HepG2 (cell line): ENCODE measurements at regions not wholly inside any gene's neighbourhood (a gene's known extent, or its start where the extent isn't known, plus 50 kb on each side); places are given as distances from the start of the nearest gene placed in this dataset.

Experiments
- ATAC-seq: fragments of 200-7000 bp; cut with Tn5 transposase; 3 replicates; pipeline ENCODE4 v1.9.1; 2020; ENCODE audit warnings: mild to moderate bottlenecking, moderate library complexity
- BruUV-seq: library from RNA; stranded (reverse); fragments of 400-500 nt; replicated peaks from 2 replicates; lab custom pipeline; 2021; lab: Mats Ljungman, UMichigan
- CTCF ChIA-PET: fragments of 300-600 bp; formaldehyde crosslinking; extraction: SDS; loops from one replicate; lab custom pipeline; 2021; ENCODE audit warnings: low total read pairs, inconsistent platforms, low intra/inter-chr PET ratio; lab: Yijun Ruan, JAX
- POLR2A ChIA-PET: fragments of 350-600 bp; sonication (Branson Sonifier 250); formaldehyde crosslinking; loops from one replicate; lab custom pipeline; 2020; ENCODE audit warnings: antibody characterized with exemption, inconsistent platforms; lab: Yijun Ruan, JAX
- DNase-seq: peaks from one replicate; pipeline ENCODE4 v3.0.0-alpha.2; 2015; ENCODE audit warnings: low spot score
- FAIRE-seq: peaks from 3 replicates; lab custom pipeline; 2011; peaks lifted over from hg19 to GRCh38; lab: Jason Lieb, UNC
- H2AFZ ChIP-seq: one replicate; pipeline ENCODE4 v1.6.1; 2011; ENCODE audit warnings: low read length, inconsistent platforms
- H3K27ac ChIP-seq: fragments of 300-600 bp; 3 replicates; pipeline ENCODE4 v1.8.0; 2011; ENCODE audit warnings: mixed run types, mild to moderate bottlenecking, mixed read lengths, low read length, inconsistent platforms; ENCODE audit not compliant: insufficient read depth; ENCODE audit errors: extremely low read length
- H3K27me3 ChIP-seq, 2 experiments: fragments of 200-600 bp in 1 of 2; 2 replicates in 1 of 2; 3 replicates in 1 of 2; pipeline versions ENCODE4 v1.6.0 to v1.8.0; 2011; ENCODE audit warnings: low read length in 2 of 2, mild to moderate bottlenecking in 2 of 2, moderate library complexity in 2 of 2, inconsistent platforms in 1 of 2; ENCODE audit not compliant: insufficient read depth in 2 of 2, control insufficient read depth in 1 of 2
- H3K36me3 ChIP-seq, 2 experiments: fragments of 200-600 bp in 1 of 2; replicated peaks in 1 of 2; 2 replicates in 1 of 2; 3 replicates in 1 of 2; pipeline versions ENCODE4 v1.5.1 to v1.8.0; 2011; ENCODE audit warnings: low read length in 2 of 2, inconsistent platforms in 1 of 2; ENCODE audit not compliant: insufficient read depth in 2 of 2, control insufficient read depth in 1 of 2
- H3K4me1 ChIP-seq: 2 replicates; pipeline ENCODE4 v1.5.1; 2012; ENCODE audit warnings: low read length, inconsistent platforms; ENCODE audit not compliant: insufficient read depth
- H3K4me2 ChIP-seq: 2 replicates; pipeline ENCODE4 v1.6.0; 2011; ENCODE audit warnings: low read depth, low read length, inconsistent platforms
- H3K4me3 ChIP-seq, 3 experiments: fragments of 200-600 bp in 1 of 3; sonication (generic), shearing (Covaris generic) in 1 of 3; replicated peaks in 1 of 3; 2 replicates each; pipeline ENCODE4 v1.5.1; 2011 to 2016; ENCODE audit warnings: low read length in 3 of 3, inconsistent platforms in 2 of 3, low read depth in 2 of 3, mild to moderate bottlenecking in 2 of 3, control low read depth in 1 of 3, mixed read lengths in 1 of 3; ENCODE audit not compliant: insufficient read depth in 1 of 3
- H3K79me2 ChIP-seq: one replicate; pipeline ENCODE4 v1.6.1; 2011; ENCODE audit warnings: low read length, inconsistent platforms; ENCODE audit not compliant: insufficient read depth
- H3K9ac ChIP-seq: 2 replicates; pipeline ENCODE4 v1.6.0; 2011; ENCODE audit warnings: mild to moderate bottlenecking, low read depth, low read length, inconsistent platforms; ENCODE audit not compliant: insufficient read depth
- H3K9me3 ChIP-seq: 2 replicates; pipeline ENCODE4 v1.5.1; 2012; ENCODE audit warnings: mild to moderate bottlenecking, low read length
- H4K20me1 ChIP-seq: 2 replicates; pipeline ENCODE4 v1.6.0; 2011; ENCODE audit warnings: inconsistent platforms, mild to moderate bottlenecking, low read length, moderate library complexity; ENCODE audit not compliant: insufficient read depth
- CAMTA2 ChIP-seq: sonication (generic); formaldehyde crosslinking; IDR thresholded peaks from 2 replicates; pipeline ENCODE4 v1.4.0; 2020; ENCODE audit warnings: mild to moderate bottlenecking, missing genetic modification reagents, borderline replicate concordance
- CEBPB ChIP-seq: IDR thresholded peaks from 2 replicates; pipeline ENCODE4 v1.6.1; 2011; ENCODE audit warnings: low read depth, low read length, improper control_type of control experiment, borderline replicate concordance
- ERF ChIP-seq: IDR thresholded peaks from 2 replicates; pipeline ENCODE4 v1.6.1; 2018; ENCODE audit warnings: missing biosample characterization, missing genetic modification reagents
- EZH2 ChIP-seq: conservative IDR thresholded peaks from 2 replicates; pipeline ENCODE4 v1.6.1; 2012; ENCODE audit warnings: mild to moderate bottlenecking, low read depth, low read length, moderate library complexity
- GTF3A ChIP-seq: sonication (generic); formaldehyde crosslinking; conservative IDR thresholded peaks from 2 replicates; pipeline ENCODE4 v1.4.0; 2020; ENCODE audit warnings: mild to moderate bottlenecking, missing genetic modification reagents
- HNF4G ChIP-seq, 2 experiments: sonication (generic) in 1 of 2; formaldehyde crosslinking in 1 of 2; IDR thresholded peaks; 2 replicates each; pipeline versions ENCODE4 v1.4.0 to v1.6.1; 2011 to 2020; ENCODE audit warnings: borderline replicate concordance in 2 of 2, low read depth in 2 of 2, mild to moderate bottlenecking in 2 of 2, low read length in 1 of 2, missing genetic modification reagents in 1 of 2, moderate library complexity in 1 of 2
- MXD1 ChIP-seq: sonication (generic); formaldehyde crosslinking; IDR thresholded peaks from 2 replicates; pipeline ENCODE4 v1.4.0; 2020; ENCODE audit warnings: mild to moderate bottlenecking, missing genetic modification reagents
- MYPOP ChIP-seq: sonication (generic); formaldehyde crosslinking; IDR thresholded peaks from 2 replicates; pipeline ENCODE4 v1.8.1; 2023; ENCODE audit warnings: mild to moderate bottlenecking, moderate library complexity, missing genetic modification reagents
- PCBP1 ChIP-seq: fragments of 200-400 bp; formaldehyde crosslinking; IDR thresholded peaks from 2 replicates; pipeline ENCODE4 v1.6.1; 2017; ENCODE audit warnings: mild to moderate bottlenecking, low read depth, low read length, borderline replicate concordance
- POLR2G ChIP-seq: fragments of 200-400 bp; formaldehyde crosslinking; IDR thresholded peaks from 2 replicates; pipeline ENCODE4 v1.6.1; 2018; ENCODE audit warnings: mild to moderate bottlenecking, low read depth, low read length, moderate library complexity
- SIN3B ChIP-seq: fragments of 150-350 bp; IDR thresholded peaks from 2 replicates; pipeline ENCODE4 v1.6.1; 2014; ENCODE audit warnings: low read length
- SP5 ChIP-seq: IDR thresholded peaks from 2 replicates; pipeline ENCODE4 v1.6.1; 2016; ENCODE audit warnings: low read depth, borderline replicate concordance
- ZNF432 ChIP-seq: sonication (generic); formaldehyde crosslinking; IDR thresholded peaks from 2 replicates; pipeline ENCODE4 v1.5.0; 2020; ENCODE audit warnings: missing genetic modification reagents, mild to moderate bottlenecking, borderline replicate concordance
- ZNF530 ChIP-seq: sonication (generic); formaldehyde crosslinking; IDR thresholded peaks from 2 replicates; pipeline ENCODE4 v1.5.0; 2020; ENCODE audit warnings: low read depth, mild to moderate bottlenecking, missing genetic modification reagents
- ZNF577 ChIP-seq: sonication (generic); formaldehyde crosslinking; IDR thresholded peaks from 2 replicates; pipeline ENCODE4 v1.4.0; 2020; ENCODE audit warnings: mild to moderate bottlenecking, low read depth, missing genetic modification reagents, borderline replicate concordance
- ZNF605 ChIP-seq: sonication (generic); formaldehyde crosslinking; IDR thresholded peaks from 2 replicates; pipeline ENCODE4 v1.8.0; 2022; ENCODE audit warnings: mild to moderate bottlenecking, missing genetic modification reagents
- WGBS: methylation state at CpG from one replicate; pipeline ENCODE4 v1.1.6; 2017; ENCODE audit warnings: low lambda C conversion rate; 5-methylcytosine and 5-hydroxymethylcytosine counted together
- in situ Hi-C: cut with HindIII; loops from 2 replicates; pipeline ENCODE4 v1.10.0; 2017; ENCODE audit warnings: low pct_unique_long_range_greater_than_20kb; ENCODE audit not compliant: extremely low pct_ligation_motif_present
- intact Hi-C: fragments of 100-400 bp; cut with micrococcal nuclease; formaldehyde crosslinking; loops from one replicate; pipeline ENCODE4 v1.10.0; 2022; ENCODE audit not compliant: unreplicated experiment

GRCh38 chr13:54029226-54029625 is 1000.6 kb downstream of the OLFM4 start (continued):
- TF ChIP-seq CAMTA2 (CRISPR knock-in tag) = no peak
- TF ChIP-seq GTF3A = no peak
- TF ChIP-seq ZNF605 (CRISPR knock-in tag) = no peak
- TF ChIP-seq ERF (CRISPR knock-in tag) = no peak
- TF ChIP-seq, all 625 proteins: peak for 0

DNA sequence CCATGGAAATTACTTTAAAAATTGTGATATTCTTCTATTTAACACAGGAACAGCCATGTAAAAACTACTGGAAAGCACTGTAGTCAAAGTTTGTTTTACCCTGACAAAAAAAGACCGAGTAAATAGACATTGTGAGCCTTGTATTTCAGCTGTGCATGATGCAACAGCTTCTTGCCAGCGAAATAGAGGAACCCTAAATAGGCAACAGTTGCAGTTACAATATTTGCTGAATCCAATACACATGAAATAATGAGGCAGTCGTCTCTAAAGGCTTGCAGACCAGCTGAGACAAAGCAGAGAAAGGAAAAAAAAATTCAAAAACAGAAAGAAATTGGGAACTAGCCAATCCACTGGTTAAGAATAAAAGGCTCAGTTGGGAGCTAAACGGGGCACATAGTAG is 1001.1 kb downstream of the OLFM4 start:
- BruUV-seq = no TSS peak
- no peaks in the 10 kb centered on the region for H3K36me3 ChIP-seq
- H3K27me3 ChIP-seq = no peaks in the 10 kb centered on the region
- no peak overlapping the region for H3K9ac ChIP-seq
- no peaks in the 10 kb centered on the region for H4K20me1 ChIP-seq
- no peak for FAIRE-seq
- in situ Hi-C loops = no loop called here
- 1% methylated on average over 4 of the region's 4 CpGs for WGBS
- CTCF ChIA-PET = no interaction called here
- peak; percentile 34; the same call in 1 of the 2 replicates for TF ChIP-seq CEBPB
- no peak for TF ChIP-seq MXD1 (CRISPR knock-in tag)
- TF ChIP-seq, all 625 proteins: peak for 1
- POLR2A ChIA-PET = no interaction called here
- Histone ChIP-seq H3K4me3 (no peak overlapping the region), H3K4me2 (no peak overlapping the region), H3K9me3 (peaks cover 86% of the 10 kb centered on the region), H3K79me2 (no peaks in the 10 kb centered on the region), H3K4me1 (no peaks in the 10 kb centered on the region), H3K27ac (no peak overlapping the region), H2AFZ (no peak overlapping the region)
- intact Hi-C loops = no loop called here
- DNase-seq = no peak
- no peak for ATAC-seq

DNA sequence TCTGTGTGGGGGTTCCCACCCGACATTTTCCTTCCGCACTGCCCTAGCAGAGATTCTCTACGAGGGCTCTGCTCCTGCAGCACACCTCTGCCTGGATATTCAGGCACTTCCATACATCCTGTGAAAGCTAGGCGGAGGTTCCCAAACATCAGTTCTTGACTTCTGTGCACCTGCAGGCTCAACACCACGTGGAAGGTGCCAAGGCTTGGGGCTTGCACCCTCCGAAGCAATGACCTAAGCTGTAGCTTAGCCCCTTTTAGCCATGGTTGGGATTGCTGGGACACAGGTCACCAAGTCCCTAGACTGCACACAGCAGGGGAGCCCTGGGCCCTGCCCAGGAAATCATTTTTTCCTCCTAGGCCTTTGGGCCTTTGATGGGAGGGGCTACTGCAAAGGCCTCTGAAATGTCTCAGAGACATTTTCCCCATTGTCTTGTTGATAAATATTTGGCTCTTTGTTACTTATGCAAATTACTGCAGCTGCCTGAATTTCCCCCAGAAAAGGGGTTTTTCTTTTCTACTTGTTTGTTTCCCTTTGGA is 1004.8 kb downstream of the OLFM4 start:
- H3K36me3 ChIP-seq = no peaks in the 10 kb centered on the region
- ChIA-PET POLR2A (no interaction called here), CTCF (no interaction called here)
- H3K4me3 ChIP-seq = no peak overlapping the region
- intact Hi-C loops (no loop called here), in situ Hi-C loops (no loop called here)
- no peaks in the 10 kb centered on the region for H3K27me3 ChIP-seq
- no peak overlapping the region for H2AFZ ChIP-seq
- WGBS = 53% methylated on average over 4 of the region's 6 CpGs
- H4K20me1 ChIP-seq = no peaks in the 10 kb centered on the region
- H3K9ac ChIP-seq = no peak overlapping the region
- H3K4me2 ChIP-seq = no peak overlapping the region
- no TSS peak for BruUV-seq
- H3K79me2 ChIP-seq = no peaks in the 10 kb centered on the region
- no peak overlapping the region for H3K27ac ChIP-seq
- FAIRE-seq (no peak), DNase-seq (no peak), ATAC-seq (no peak)
- peaks cover 72% of the 10 kb centered on the region for H3K9me3 ChIP-seq
- H3K4me1 ChIP-seq = no peaks in the 10 kb centered on the region
- TF ChIP-seq SP5 (no peak), ZNF530 (CRISPR knock-in tag) (no peak), POLR2G (no peak), SIN3B (no peak), MYPOP (CRISPR knock-in tag) (no peak), PCBP1 (no peak), ZNF432 (no peak), EZH2 (no peak), ZNF577 (CRISPR knock-in tag) (no peak), HNF4G (IDR thresholded peaks at IDR 0.05; ENCODE audit: borderline replicate concordance, low read depth, low read length) (no peak), HNF4G (CRISPR knock-in tag; IDR thresholded peaks at IDR 0.05; ENCODE audit: borderline replicate concordance, low read depth) (no peak)
